Neutrophil (primary cell): ENCODE measurements at regions not wholly inside any gene's neighbourhood (a gene's known extent, or its start where the extent isn't known, plus 50 kb on each side); places are given as distances from the start of the nearest gene placed in this dataset.

Experiments
- H3K27ac ChIP-seq: fragments of 200-600 bp; sonication (generic); 2 replicates; pipeline ENCODE4 v1.5.1; 2016; ENCODE audit warnings: mild to moderate bottlenecking, moderate library complexity
- H3K27me3 ChIP-seq: fragments of 200-600 bp; sonication (generic); 2 replicates; pipeline ENCODE4 v1.6.0; 2016; ENCODE audit warnings: mild to moderate bottlenecking
- H3K36me3 ChIP-seq: fragments of 200-600 bp; sonication (generic); 2 replicates; pipeline ENCODE4 v1.5.1; 2017
- H3K4me1 ChIP-seq, 2 experiments: fragments of 200-600 bp in 1 of 2; sonication (generic) in 1 of 2; 1 replicate in 1 of 2; 2 replicates in 1 of 2; pipeline versions ENCODE4 v1.5.1 to v1.6.1; 2013 to 2016; ENCODE audit warnings: low read depth in 1 of 2, low read length in 1 of 2, mild to moderate bottlenecking in 1 of 2, moderate library complexity in 1 of 2; ENCODE audit not compliant: control insufficient read depth in 1 of 2, insufficient read depth in 1 of 2
- H3K4me3 ChIP-seq, 2 experiments: fragments of 200-600 bp in 1 of 2; sonication (generic) in 1 of 2; 1 replicate in 1 of 2; 2 replicates in 1 of 2; pipeline ENCODE4 v1.5.1; 2013 to 2016; ENCODE audit warnings: low read depth in 1 of 2, low read length in 1 of 2, mild to moderate bottlenecking in 1 of 2, moderate library complexity in 1 of 2
- H3K9me3 ChIP-seq: fragments of 200-600 bp; sonication (generic); 2 replicates; pipeline ENCODE4 v1.5.1; 2016
- CTCF ChIP-seq: fragments of 200-600 bp; sonication (generic); IDR thresholded peaks from 2 replicates; pipeline ENCODE4 v1.5.1; 2016; ENCODE audit warnings: antibody characterized with exemption

- Histone ChIP-seq H3K27ac (no peak overlapping the region), H3K27me3 (no peaks in the 10 kb centered on the region), H3K4me3 (no peak overlapping the region), H3K4me1 (no peaks in the 10 kb centered on the region), H3K36me3 (no peaks in the 10 kb centered on the region), H3K9me3 (no peaks in the 10 kb centered on the region)
- no peak for TF ChIP-seq CTCF
Measured at GRCh38 chr10:21314111-21314626, 211.3 kb downstream of the SKIDA1 start.

- Histone ChIP-seq H3K4me3 (no peak overlapping the region), H3K27ac (no peak overlapping the region), H3K4me1 (no peaks in the 10 kb centered on the region), H3K27me3 (no peaks in the 10 kb centered on the region), H3K36me3 (no peaks in the 10 kb centered on the region), H3K9me3 (no peaks in the 10 kb centered on the region)
- TF ChIP-seq CTCF: no peak
Measured at GRCh38 chr10:21313691-21314090, 211.8 kb downstream of the SKIDA1 start.

- H3K4me1 ChIP-seq: no peaks in the 10 kb centered on the region
- H3K27me3 ChIP-seq: no peaks in the 10 kb centered on the region
- H3K9me3 ChIP-seq: no peaks in the 10 kb centered on the region
- TF ChIP-seq CTCF: no peak
- no peak overlapping the region for H3K4me3 ChIP-seq
- no peak overlapping the region for H3K27ac ChIP-seq
- no peaks in the 10 kb centered on the region for H3K36me3 ChIP-seq
Measured at GRCh38 chr10:21311426-21311825, 214.1 kb downstream of the SKIDA1 start.

- H3K27me3 ChIP-seq: no peaks in the 10 kb centered on the region
- no peaks in the 10 kb centered on the region for H3K36me3 ChIP-seq
- H3K4me1 ChIP-seq: no peaks in the 10 kb centered on the region
- no peak for TF ChIP-seq CTCF
- H3K27ac ChIP-seq: no peak overlapping the region
- no peaks in the 10 kb centered on the region for H3K9me3 ChIP-seq
- no peak overlapping the region for H3K4me3 ChIP-seq
Measured at GRCh38 chr10:21309427-21309826, 216.1 kb downstream of the SKIDA1 start.

GRCh38 chr10:21308946-21309345 is 216.5 kb downstream of the SKIDA1 start:
- no peaks in the 10 kb centered on the region for H3K9me3 ChIP-seq

More at GRCh38 chr10:21308946-21309345, 216.5 kb downstream of the SKIDA1 start:
- Histone ChIP-seq H3K27ac (no peak overlapping the region), H3K36me3 (no peaks in the 10 kb centered on the region), H3K4me1 (no peaks in the 10 kb centered on the region), H3K27me3 (no peaks in the 10 kb centered on the region), H3K4me3 (no peak overlapping the region)
- no peak for TF ChIP-seq CTCF
